NCI-H1105 (cell line): ENCODE measurements at regions not wholly inside any gene's neighbourhood (a gene's known extent, or its start where the extent isn't known, plus 50 kb on each side); places are given as distances from the start of the nearest gene placed in this dataset.

ENCODE experiments used
- DNase-seq: peaks from one replicate; lab custom pipeline; 2025; lab: John Stamatoyannopoulos, UW

- DNase-seq, result no peak
These were observed 96.4 kb upstream of the AMOTL1 start for GRCh38 chr11:94671553-94672366.

GRCh38 chr11:94672636-94673035 is 95.5 kb upstream of the AMOTL1 start:
- DNase-seq, result no peak

GRCh38 chr11:94673386-94673785 is 94.8 kb upstream of the AMOTL1 start:
- no peak for DNase-seq

GRCh38 chr11:94673951-94674491 is 94.1 kb upstream of the AMOTL1 start:
- peak; percentile 67 for DNase-seq

- peak; percentile 75 for DNase-seq
These were observed 92.9 kb upstream of the AMOTL1 start for GRCh38 chr11:94675239-94675638.

GRCh38 chr11:94675813-94676212 is 92.3 kb upstream of the AMOTL1 start:
- no peak for DNase-seq

GRCh38 chr11:94676814-94677213 is 91.3 kb upstream of the AMOTL1 start:
- no peak for DNase-seq

- no peak for DNase-seq
These were observed 89.9 kb upstream of the AMOTL1 start for GRCh38 chr11:94678236-94678635.

GRCh38 chr11:94678901-94679300 is 89.3 kb upstream of the AMOTL1 start:
- DNase-seq, result no peak

GRCh38 chr11:94680426-94680825 is 87.7 kb upstream of the AMOTL1 start:
- DNase-seq, result no peak

GRCh38 chr11:94681140-94681539 is 87.0 kb upstream of the AMOTL1 start:
- no peak for DNase-seq

- no peak for DNase-seq
These were observed 86.3 kb upstream of the AMOTL1 start for GRCh38 chr11:94681852-94682251.

GRCh38 chr11:94694309-94695060 is 73.7 kb upstream of the AMOTL1 start:
- no peak for DNase-seq

- no peak for DNase-seq
These were observed 71.0 kb upstream of the AMOTL1 start for GRCh38 chr11:94697156-94697555.

- DNase-seq, result no peak
These were observed 67.5 kb upstream of the AMOTL1 start for GRCh38 chr11:94700622-94701021.

GRCh38 chr11:94702481-94702880 is 65.7 kb upstream of the AMOTL1 start:
- DNase-seq, result no peak

- no peak for DNase-seq
These were observed 62.7 kb upstream of the AMOTL1 start for GRCh38 chr11:94705419-94705818.

GRCh38 chr11:94705891-94706615 is 62.1 kb upstream of the AMOTL1 start:
- DNase-seq, result peak; percentile 51

GRCh38 chr11:94708176-94708575 is 60.0 kb upstream of the AMOTL1 start:
- no peak for DNase-seq

- no peak for DNase-seq
These were observed 59.5 kb upstream of the AMOTL1 start for GRCh38 chr11:94708642-94709041.

- DNase-seq, result no peak
These were observed 52.9 kb upstream of the AMOTL1 start for GRCh38 chr11:94715225-94715624.

GRCh38 chr11:94717667-94718066 is 50.5 kb upstream of the AMOTL1 start:
- no peak for DNase-seq
